Cardiac muscle cell (in vitro differentiated cells and primary cell): ENCODE measurements at regions not wholly inside any gene's neighbourhood (a gene's known extent, or its start where the extent isn't known, plus 50 kb on each side); places are given as distances from the start of the nearest gene placed in this dataset.

Source experiments
- DNase-seq, 2 donors: peaks; one replicate each; pipeline versions ENCODE4 v3.0.0 to v3.0.0-alpha.2; 2010 to 2017; ENCODE audit warnings: low read depth in 1 of 2, low spot score in 1 of 2
- H3K27ac ChIP-seq: fragments of 200-600 bp; sonication (generic); 2 replicates; pipeline ENCODE4 v1.5.1; 2016
- H3K27me3 ChIP-seq: fragments of 200-600 bp; sonication (generic); 2 replicates; pipeline ENCODE4 v1.6.0; 2016; ENCODE audit warnings: control low read depth
- H3K36me3 ChIP-seq: fragments of 200-600 bp; sonication (generic); 2 replicates; pipeline ENCODE4 v1.5.1; 2016; ENCODE audit warnings: control low read depth
- H3K4me1 ChIP-seq: fragments of 200-600 bp; sonication (generic); 2 replicates; pipeline ENCODE4 v1.8.1; 2017; ENCODE audit warnings: low read depth, mild to moderate bottlenecking, mixed run types
- H3K4me3 ChIP-seq: fragments of 200-600 bp; sonication (generic); 2 replicates; pipeline ENCODE4 v1.5.1; 2016; ENCODE audit warnings: mild to moderate bottlenecking
- H3K9me3 ChIP-seq: fragments of 200-600 bp; sonication (generic); 2 replicates; pipeline ENCODE4 v1.5.1; 2017; ENCODE audit warnings: low read depth, mild to moderate bottlenecking, control low read depth
- CTCF ChIP-seq: IDR thresholded peaks from 2 replicates; pipeline ENCODE4 v1.5.1; 2012; ENCODE audit warnings: low read depth, mild to moderate bottlenecking, low read length

GRCh38 chr2:4152051-4152450 is 448.7 kb downstream of the DCDC2C start:
- no peaks in the 10 kb centered on the region for H3K9me3 ChIP-seq
- TF ChIP-seq CTCF, result no peak
- H3K36me3 ChIP-seq, result no peaks in the 10 kb centered on the region
- no peaks in the 10 kb centered on the region for H3K27me3 ChIP-seq
- DNase-seq, result no peak
- H3K4me3 ChIP-seq, result no peak overlapping the region
- no peak overlapping the region for H3K27ac ChIP-seq
- no peaks in the 10 kb centered on the region for H3K4me1 ChIP-seq

- no peak for DNase-seq
- no peaks in the 10 kb centered on the region for H3K36me3 ChIP-seq
- TF ChIP-seq CTCF, result no peak
- no peak overlapping the region for H3K4me3 ChIP-seq
- peaks cover 5% of the 10 kb centered on the region for H3K9me3 ChIP-seq
- no peak overlapping the region for H3K27ac ChIP-seq
- H3K4me1 ChIP-seq, result no peaks in the 10 kb centered on the region
- H3K27me3 ChIP-seq, result no peaks in the 10 kb centered on the region
These were observed 465.5 kb downstream of the DCDC2C start for GRCh38 chr2:4168834-4169233.

GRCh38 chr2:4174796-4175195 is 471.4 kb downstream of the DCDC2C start:
- DNase-seq, result no peak
- H3K4me3 ChIP-seq, result no peak overlapping the region
- no peaks in the 10 kb centered on the region for H3K27me3 ChIP-seq
- peaks cover 2% of the 10 kb centered on the region for H3K9me3 ChIP-seq
- no peak for TF ChIP-seq CTCF
- no peaks in the 10 kb centered on the region for H3K4me1 ChIP-seq
- no peak overlapping the region for H3K27ac ChIP-seq
- no peaks in the 10 kb centered on the region for H3K36me3 ChIP-seq

GRCh38 chr2:4175343-4175742 is 472.0 kb downstream of the DCDC2C start:
- H3K4me1 ChIP-seq, result no peaks in the 10 kb centered on the region
- no peaks in the 10 kb centered on the region for H3K36me3 ChIP-seq
- H3K27me3 ChIP-seq, result no peaks in the 10 kb centered on the region
- H3K27ac ChIP-seq, result no peak overlapping the region
- no peak for TF ChIP-seq CTCF
- H3K9me3 ChIP-seq, result peaks cover 2% of the 10 kb centered on the region
- H3K4me3 ChIP-seq, result no peak overlapping the region
- no peak for DNase-seq

GRCh38 chr2:4180631-4181030 is 477.3 kb downstream of the DCDC2C start:
- Histone ChIP-seq H3K27ac (no peak overlapping the region), H3K9me3 (peaks cover 2% of the 10 kb centered on the region), H3K4me1 (no peaks in the 10 kb centered on the region), H3K27me3 (no peaks in the 10 kb centered on the region), H3K4me3 (no peak overlapping the region), H3K36me3 (no peaks in the 10 kb centered on the region)
- TF ChIP-seq CTCF, result no peak
- no peak for DNase-seq

GRCh38 chr2:4181062-4181461 is 477.7 kb downstream of the DCDC2C start:
- DNase-seq, result no peak
- H3K4me1 ChIP-seq, result no peaks in the 10 kb centered on the region
- no peak overlapping the region for H3K4me3 ChIP-seq
- peaks cover 2% of the 10 kb centered on the region for H3K9me3 ChIP-seq
- no peak for TF ChIP-seq CTCF
- no peak overlapping the region for H3K27ac ChIP-seq
- no peaks in the 10 kb centered on the region for H3K36me3 ChIP-seq
- no peaks in the 10 kb centered on the region for H3K27me3 ChIP-seq
